Brain microvascular endothelial cell (primary cell): ENCODE measurements at regions not wholly inside any gene's neighbourhood (a gene's known extent, or its start where the extent isn't known, plus 50 kb on each side); places are given as distances from the start of the nearest gene placed in this dataset.

Experiments used
- DNase-seq: peaks from one replicate; pipeline ENCODE4 v3.0.0-alpha.2; 2020
- H3K27ac ChIP-seq: fragments of 250-450 bp; sonication (Bioruptor Pico); 2 replicates; pipeline ENCODE4 v1.5.1; 2020; ENCODE audit warnings: mild to moderate bottlenecking, moderate library complexity
- H3K27me3 ChIP-seq: fragments of 250-450 bp; sonication (Bioruptor Pico); replicated peaks from 2 replicates; pipeline ENCODE4 v1.5.1; 2020; ENCODE audit warnings: mild to moderate bottlenecking
- H3K36me3 ChIP-seq: fragments of 250-450 bp; sonication (Bioruptor Pico); replicated peaks from 2 replicates; pipeline ENCODE4 v1.5.1; 2020; ENCODE audit warnings: mild to moderate bottlenecking
- H3K4me3 ChIP-seq: 2 replicates; pipeline ENCODE4 v1.5.1; 2011; ENCODE audit warnings: low read depth, mild to moderate bottlenecking, control low read depth, low read length, moderate library complexity
- CTCF ChIP-seq: IDR thresholded peaks from 2 replicates; pipeline ENCODE4 v1.5.1; 2011; ENCODE audit warnings: low read depth, mild to moderate bottlenecking, moderate library complexity, low read length, control low read depth, inconsistent platforms; ENCODE audit errors: missing control alignments
- in situ Hi-C: cut with HindIII; loops from 2 replicates; pipeline ENCODE4 v1.10.0; 2017; ENCODE audit warnings: low sequenced_read_pairs, low pct_ligation_motif_present

GRCh38 chr20:8951164-8951563 is 117.7 kb upstream of the PLCB4 start:
- H3K27me3 ChIP-seq, result no peaks in the 10 kb centered on the region
- in situ Hi-C loops, result no loop called here
- no peak overlapping the region for H3K27ac ChIP-seq
- H3K4me3 ChIP-seq, result no peak overlapping the region
- no peak for DNase-seq
- H3K36me3 ChIP-seq, result no peaks in the 10 kb centered on the region
- TF ChIP-seq CTCF, result no peak

- DNase-seq, result no peak
- in situ Hi-C loops, result no loop called here
These were observed 116.2 kb upstream of the PLCB4 start for GRCh38 chr20:8952721-8953120.

GRCh38 chr20:8953300-8953699 is 115.6 kb upstream of the PLCB4 start:
- Histone ChIP-seq H3K27ac (no peak overlapping the region), H3K4me3 (no peak overlapping the region), H3K27me3 (no peaks in the 10 kb centered on the region), H3K36me3 (no peaks in the 10 kb centered on the region)
- DNase-seq, result no peak
- in situ Hi-C loops, result no loop called here
- TF ChIP-seq CTCF, result peak; percentile 33

More at GRCh38 chr20:8952721-8953120, 116.2 kb upstream of the PLCB4 start:
- no peaks in the 10 kb centered on the region for H3K36me3 ChIP-seq
- TF ChIP-seq CTCF, result no peak
- H3K27me3 ChIP-seq, result no peaks in the 10 kb centered on the region
- no peak overlapping the region for H3K4me3 ChIP-seq
- no peak overlapping the region for H3K27ac ChIP-seq

GRCh38 chr20:8960241-8960640 is 108.6 kb upstream of the PLCB4 start:
- DNase-seq, result no peak
- in situ Hi-C loops, result no loop called here
- Histone ChIP-seq H3K27ac (no peak overlapping the region), H3K27me3 (no peaks in the 10 kb centered on the region), H3K36me3 (no peaks in the 10 kb centered on the region), H3K4me3 (no peak overlapping the region)
- no peak for TF ChIP-seq CTCF

GRCh38 chr20:8963330-8963729 is 105.6 kb upstream of the PLCB4 start:
- in situ Hi-C loops, result no loop called here
- no peak overlapping the region for H3K4me3 ChIP-seq
- no peak for DNase-seq
- no peaks in the 10 kb centered on the region for H3K36me3 ChIP-seq
- H3K27me3 ChIP-seq, result no peaks in the 10 kb centered on the region
- TF ChIP-seq CTCF, result no peak
- no peak overlapping the region for H3K27ac ChIP-seq

GRCh38 chr20:8964959-8965562 is 103.8 kb upstream of the PLCB4 start:
- DNase-seq, result no peak
- no peak for TF ChIP-seq CTCF
- H3K4me3 ChIP-seq, result no peak overlapping the region
- H3K36me3 ChIP-seq, result no peaks in the 10 kb centered on the region
- in situ Hi-C loops, result no loop called here
- no peaks in the 10 kb centered on the region for H3K27me3 ChIP-seq
- no peak overlapping the region for H3K27ac ChIP-seq
